ENCODE measurements at regions not wholly inside any gene's neighbourhood (a gene's known extent, or its start where the extent isn't known, plus 50 kb on each side); places are given as distances from the start of the nearest gene placed in this dataset.
A peak's percentile ranks its signal among the peaks of the same experiment; 100 is the strongest.

GRCh38 chr3:116930786-116931185 is 221.2 kb downstream of the TUSC7 start:
- no peak overlapping the region for H2BK15ac ChIP-seq (ENCODE audit: low read depth, poor library complexity, severe bottlenecking)
- peak overlapping the region in 1 of 2 experiments; percentile 47 for H2BK12ac ChIP-seq (ENCODE audit: low read length in 2 of 2)
- H3K18ac ChIP-seq (ENCODE audit: low read depth in 1 of 2, low read length in 2 of 2) = peak overlapping the region in 1 of 2 experiments; percentile 54
- H3K4me2 ChIP-seq (ENCODE audit: low read length, poor library complexity, severe bottlenecking) = no peak overlapping the region
- H3K4ac ChIP-seq (ENCODE audit: low read depth in 1 of 2, low read length in 2 of 2) = peak overlapping the region in 1 of 2 experiments; percentile 11
- no peaks in the 10 kb centered on the region for H3K79me1 ChIP-seq (replicated peaks; ENCODE audit: low read length, poor library complexity, severe bottlenecking)
- no peaks in the 10 kb centered on the region for H3K9me3 ChIP-seq (ENCODE audit: control insufficient read depth, low read length)
- no peak overlapping the region for H2AFZ ChIP-seq (ENCODE audit: low read depth, low read length)
- H3K36me3 ChIP-seq (ENCODE audit: control insufficient read depth in 1 of 2, insufficient read depth in 2 of 2, low read depth in 1 of 2, low read length in 2 of 2) = peaks cover 0 to 2% of the 10 kb centered on the region in 2 experiments
- H4K91ac ChIP-seq (ENCODE audit: low read length) = peak overlapping the region; percentile 50
- H3K27me3 ChIP-seq (ENCODE audit: control insufficient read depth in 1 of 2, insufficient read depth in 1 of 2, low read length in 2 of 2) = no peaks in the 10 kb centered on the region
- H3K14ac ChIP-seq (ENCODE audit: low read length in 2 of 2) = no peak overlapping the region
- peak; percentile 70 for DNase-seq
- H3K23ac ChIP-seq (ENCODE audit: low read length in 2 of 2) = no peak overlapping the region
- no peak overlapping the region for H3K4me3 ChIP-seq (ENCODE audit: insufficient read depth in 1 of 2, low read depth in 1 of 2, low read length in 2 of 2)
- no peak overlapping the region for H2AK5ac ChIP-seq (ENCODE audit: low read length, severe bottlenecking)
- WGBS = 20% methylated on average over 5 of the region's 5 CpGs
- H3K9ac ChIP-seq (ENCODE audit: low read length) = no peak overlapping the region
- H2BK5ac ChIP-seq (ENCODE audit: low read depth, low read length, poor library complexity, severe bottlenecking) = no peak overlapping the region
- peaks cover 1% of the 10 kb centered on the region for H3K4me1 ChIP-seq (ENCODE audit: control insufficient read depth, insufficient read depth, low read depth, low read length)
- H4K8ac ChIP-seq (ENCODE audit: low read length) = peak overlapping the region; percentile 91
- H3K27ac ChIP-seq (ENCODE audit: low read length, poor library complexity, severe bottlenecking) = no peak overlapping the region
- H2BK120ac ChIP-seq (ENCODE audit: low read depth, low read length) = no peak overlapping the region

DNA sequence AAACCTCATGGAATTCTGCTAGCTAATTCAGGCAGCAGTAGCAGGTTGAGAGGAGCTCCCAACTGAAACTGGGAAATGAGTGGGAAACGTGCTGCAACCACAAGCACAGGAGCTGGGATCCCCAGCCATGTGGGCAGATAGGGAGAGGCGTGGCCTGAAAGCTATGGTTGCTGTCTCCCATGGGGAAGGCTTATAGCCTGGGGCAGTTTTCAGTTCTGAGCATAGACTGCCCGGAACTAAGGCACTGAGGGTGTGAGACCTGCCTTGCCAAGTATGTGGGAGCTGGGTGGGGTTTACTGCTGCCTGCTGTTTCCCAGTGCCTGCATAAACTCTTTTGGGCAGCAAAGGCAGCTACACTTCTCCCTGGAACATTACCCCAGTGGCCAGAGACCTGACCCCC is 229.5 kb downstream of the TUSC7 start:
- no peaks in the 10 kb centered on the region for H3K4me1 ChIP-seq (ENCODE audit: control insufficient read depth, insufficient read depth, low read depth, low read length)
- no peak overlapping the region for H3K27ac ChIP-seq (ENCODE audit: low read length, poor library complexity, severe bottlenecking)
- H3K9me3 ChIP-seq (ENCODE audit: control insufficient read depth, low read length) = peaks cover 12% of the 10 kb centered on the region
- H2BK15ac ChIP-seq (ENCODE audit: low read depth, poor library complexity, severe bottlenecking) = no peak overlapping the region
- no peaks in the 10 kb centered on the region for H3K79me1 ChIP-seq (replicated peaks; ENCODE audit: low read length, poor library complexity, severe bottlenecking)
- no peak overlapping the region for H3K14ac ChIP-seq (ENCODE audit: low read length in 2 of 2)
- no peak overlapping the region for H2AK5ac ChIP-seq (ENCODE audit: low read length, severe bottlenecking)
- no peak overlapping the region for H4K91ac ChIP-seq (ENCODE audit: low read length)
- no peak overlapping the region for H2BK120ac ChIP-seq (ENCODE audit: low read depth, low read length)
- no peak overlapping the region for H3K23ac ChIP-seq (ENCODE audit: low read length in 2 of 2)
- no peak overlapping the region for H3K4ac ChIP-seq (ENCODE audit: low read depth in 1 of 2, low read length in 2 of 2)
- no peak overlapping the region for H3K18ac ChIP-seq (ENCODE audit: low read depth in 1 of 2, low read length in 2 of 2)
- no peak overlapping the region for H3K9ac ChIP-seq (ENCODE audit: low read length)
- H3K4me2 ChIP-seq (ENCODE audit: low read length, poor library complexity, severe bottlenecking) = no peak overlapping the region
- H3K4me3 ChIP-seq (ENCODE audit: insufficient read depth in 1 of 2, low read depth in 1 of 2, low read length in 2 of 2) = no peak overlapping the region
- WGBS = 71% methylated on average over 2 of the region's 3 CpGs
- no peaks in the 10 kb centered on the region for H3K36me3 ChIP-seq (ENCODE audit: control insufficient read depth in 1 of 2, insufficient read depth in 2 of 2, low read depth in 1 of 2, low read length in 2 of 2)
- H4K8ac ChIP-seq (ENCODE audit: low read length) = no peak overlapping the region
- DNase-seq = no peak
- no peak overlapping the region for H2AFZ ChIP-seq (ENCODE audit: low read depth, low read length)
- H2BK5ac ChIP-seq (ENCODE audit: low read depth, low read length, poor library complexity, severe bottlenecking) = no peak overlapping the region
- H3K27me3 ChIP-seq (ENCODE audit: control insufficient read depth in 1 of 2, insufficient read depth in 1 of 2, low read length in 2 of 2) = no peaks in the 10 kb centered on the region
- H2BK12ac ChIP-seq (ENCODE audit: low read length in 2 of 2) = no peak overlapping the region

DNA sequence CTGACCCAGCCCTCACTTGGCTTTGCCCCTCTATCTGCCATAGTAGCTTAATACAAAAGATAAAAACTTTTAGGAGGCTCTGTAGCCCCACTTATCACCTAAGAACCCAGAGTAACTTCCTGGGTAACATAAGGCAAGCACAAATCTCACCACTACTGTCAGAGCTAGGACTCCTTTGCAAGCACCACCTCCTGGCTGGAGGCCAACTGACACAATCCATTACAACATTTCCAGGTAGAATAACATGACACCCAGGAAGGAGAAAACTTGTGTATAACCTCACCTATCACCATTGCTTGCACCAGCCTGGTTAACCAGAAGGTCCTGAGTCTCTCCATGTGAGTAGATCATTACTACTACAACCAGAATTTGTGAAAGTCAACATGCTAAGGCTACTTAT is 230.0 kb downstream of the TUSC7 start:
- no peak overlapping the region for H2AFZ ChIP-seq (ENCODE audit: low read depth, low read length)
- no peak overlapping the region for H4K91ac ChIP-seq (ENCODE audit: low read length)
- H3K14ac ChIP-seq (ENCODE audit: low read length in 2 of 2) = no peak overlapping the region
- no peak overlapping the region for H3K23ac ChIP-seq (ENCODE audit: low read length in 2 of 2)
- H3K79me1 ChIP-seq (replicated peaks; ENCODE audit: low read length, poor library complexity, severe bottlenecking) = no peaks in the 10 kb centered on the region
- peaks cover 12% of the 10 kb centered on the region for H3K9me3 ChIP-seq (ENCODE audit: control insufficient read depth, low read length)
- H3K27me3 ChIP-seq (ENCODE audit: control insufficient read depth in 1 of 2, insufficient read depth in 1 of 2, low read length in 2 of 2) = no peaks in the 10 kb centered on the region
- H3K4ac ChIP-seq (ENCODE audit: low read depth in 1 of 2, low read length in 2 of 2) = no peak overlapping the region
- H3K18ac ChIP-seq (ENCODE audit: low read depth in 1 of 2, low read length in 2 of 2) = no peak overlapping the region
- no peak overlapping the region for H3K4me2 ChIP-seq (ENCODE audit: low read length, poor library complexity, severe bottlenecking)
- no peak overlapping the region for H2BK15ac ChIP-seq (ENCODE audit: low read depth, poor library complexity, severe bottlenecking)
- no peaks in the 10 kb centered on the region for H3K36me3 ChIP-seq (ENCODE audit: control insufficient read depth in 1 of 2, insufficient read depth in 2 of 2, low read depth in 1 of 2, low read length in 2 of 2)
- no peak overlapping the region for H2AK5ac ChIP-seq (ENCODE audit: low read length, severe bottlenecking)
- DNase-seq = no peak
- H3K4me1 ChIP-seq (ENCODE audit: control insufficient read depth, insufficient read depth, low read depth, low read length) = no peaks in the 10 kb centered on the region
- no peak overlapping the region for H3K4me3 ChIP-seq (ENCODE audit: insufficient read depth in 1 of 2, low read depth in 1 of 2, low read length in 2 of 2)
- no peak overlapping the region for H4K8ac ChIP-seq (ENCODE audit: low read length)
- no peak overlapping the region for H2BK120ac ChIP-seq (ENCODE audit: low read depth, low read length)
- no peak overlapping the region for H2BK5ac ChIP-seq (ENCODE audit: low read depth, low read length, poor library complexity, severe bottlenecking)
- H2BK12ac ChIP-seq (ENCODE audit: low read length in 2 of 2) = no peak overlapping the region
- H3K9ac ChIP-seq (ENCODE audit: low read length) = no peak overlapping the region
- no peak overlapping the region for H3K27ac ChIP-seq (ENCODE audit: low read length, poor library complexity, severe bottlenecking)

DNA sequence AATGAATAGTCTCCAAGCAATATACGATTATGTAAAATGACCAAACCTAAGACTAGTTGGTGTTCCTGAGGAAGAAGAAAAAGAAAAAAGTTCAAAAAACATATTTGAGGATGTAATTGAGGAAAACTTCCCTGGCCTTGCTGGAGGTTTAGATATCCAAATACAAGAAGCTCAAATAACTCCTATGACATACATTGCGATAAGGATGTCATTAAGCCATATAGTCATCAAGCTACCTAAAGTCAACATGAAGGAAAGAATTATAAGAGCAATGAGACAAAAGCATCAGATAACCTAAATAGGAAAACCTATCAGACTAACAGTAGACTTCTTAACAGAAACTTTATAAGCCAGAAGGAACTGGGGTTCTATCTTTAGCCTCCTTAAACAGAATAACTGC is 231.1 kb downstream of the TUSC7 start:
- H3K23ac ChIP-seq (ENCODE audit: low read length in 2 of 2) = no peak overlapping the region
- H3K4ac ChIP-seq (ENCODE audit: low read depth in 1 of 2, low read length in 2 of 2) = no peak overlapping the region
- H4K8ac ChIP-seq (ENCODE audit: low read length) = no peak overlapping the region
- H3K4me3 ChIP-seq (ENCODE audit: insufficient read depth in 1 of 2, low read depth in 1 of 2, low read length in 2 of 2) = no peak overlapping the region
- no peak overlapping the region for H3K27ac ChIP-seq (ENCODE audit: low read length, poor library complexity, severe bottlenecking)
- H2BK12ac ChIP-seq (ENCODE audit: low read length in 2 of 2) = no peak overlapping the region
- H3K4me1 ChIP-seq (ENCODE audit: control insufficient read depth, insufficient read depth, low read depth, low read length) = no peaks in the 10 kb centered on the region
- H4K91ac ChIP-seq (ENCODE audit: low read length) = no peak overlapping the region
- H3K14ac ChIP-seq (ENCODE audit: low read length in 2 of 2) = no peak overlapping the region
- H3K4me2 ChIP-seq (ENCODE audit: low read length, poor library complexity, severe bottlenecking) = no peak overlapping the region
- H2AK5ac ChIP-seq (ENCODE audit: low read length, severe bottlenecking) = no peak overlapping the region
- H3K9ac ChIP-seq (ENCODE audit: low read length) = no peak overlapping the region
- H3K18ac ChIP-seq (ENCODE audit: low read depth in 1 of 2, low read length in 2 of 2) = no peak overlapping the region
- H2BK15ac ChIP-seq (ENCODE audit: low read depth, poor library complexity, severe bottlenecking) = no peak overlapping the region
- WGBS = 100% methylated on average over 1 of the region's 2 CpGs
- H3K79me1 ChIP-seq (replicated peaks; ENCODE audit: low read length, poor library complexity, severe bottlenecking) = no peaks in the 10 kb centered on the region
- no peak overlapping the region for H2BK120ac ChIP-seq (ENCODE audit: low read depth, low read length)
- no peaks in the 10 kb centered on the region for H3K27me3 ChIP-seq (ENCODE audit: control insufficient read depth in 1 of 2, insufficient read depth in 1 of 2, low read length in 2 of 2)
- no peak for DNase-seq
- no peak overlapping the region for H2AFZ ChIP-seq (ENCODE audit: low read depth, low read length)
- H3K36me3 ChIP-seq (ENCODE audit: control insufficient read depth in 1 of 2, insufficient read depth in 2 of 2, low read depth in 1 of 2, low read length in 2 of 2) = no peaks in the 10 kb centered on the region
- H2BK5ac ChIP-seq (ENCODE audit: low read depth, low read length, poor library complexity, severe bottlenecking) = no peak overlapping the region
- H3K9me3 ChIP-seq (ENCODE audit: control insufficient read depth, low read length) = peaks cover 12% of the 10 kb centered on the region

All from mesenchymal stem cell (in vitro differentiated cells and primary cell).